ENCODE measurements at regions not wholly inside any gene's neighbourhood (a gene's known extent, or its start where the extent isn't known, plus 50 kb on each side); places are given as distances from the start of the nearest gene placed in this dataset.

DNA sequence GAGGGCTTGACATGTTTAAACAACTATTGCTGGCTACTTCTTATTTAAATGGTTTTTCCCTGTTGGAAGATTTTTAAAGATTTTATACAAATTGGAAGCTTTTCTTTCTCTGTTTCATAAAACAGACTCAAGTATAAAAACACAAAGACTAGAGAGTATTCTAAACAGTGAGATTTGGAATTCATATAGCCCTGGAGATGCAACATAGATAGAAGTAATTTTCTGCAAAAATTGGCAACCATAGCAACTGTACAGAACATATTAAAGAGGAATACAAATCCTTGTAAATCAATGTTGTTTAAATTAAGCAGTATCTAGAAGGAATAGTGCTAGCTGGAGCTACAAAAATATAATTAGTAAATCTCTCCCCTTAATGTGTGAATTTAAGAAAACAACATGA, 2612.9 kb upstream of the PCDH20 start:
- TF ChIP-seq, protein P1, sequence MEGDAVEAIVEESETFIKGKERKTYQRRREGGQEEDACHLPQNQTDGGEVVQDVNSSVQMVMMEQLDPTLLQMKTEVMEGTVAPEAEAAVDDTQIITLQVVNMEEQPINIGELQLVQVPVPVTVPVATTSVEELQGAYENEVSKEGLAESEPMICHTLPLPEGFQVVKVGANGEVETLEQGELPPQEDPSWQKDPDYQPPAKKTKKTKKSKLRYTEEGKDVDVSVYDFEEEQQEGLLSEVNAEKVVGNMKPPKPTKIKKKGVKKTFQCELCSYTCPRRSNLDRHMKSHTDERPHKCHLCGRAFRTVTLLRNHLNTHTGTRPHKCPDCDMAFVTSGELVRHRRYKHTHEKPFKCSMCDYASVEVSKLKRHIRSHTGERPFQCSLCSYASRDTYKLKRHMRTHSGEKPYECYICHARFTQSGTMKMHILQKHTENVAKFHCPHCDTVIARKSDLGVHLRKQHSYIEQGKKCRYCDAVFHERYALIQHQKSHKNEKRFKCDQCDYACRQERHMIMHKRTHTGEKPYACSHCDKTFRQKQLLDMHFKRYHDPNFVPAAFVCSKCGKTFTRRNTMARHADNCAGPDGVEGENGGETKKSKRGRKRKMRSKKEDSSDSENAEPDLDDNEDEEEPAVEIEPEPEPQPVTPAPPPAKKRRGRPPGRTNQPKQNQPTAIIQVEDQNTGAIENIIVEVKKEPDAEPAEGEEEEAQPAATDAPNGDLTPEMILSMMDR (IDR thresholded peaks at IDR 0.05), result no peak
- TF ChIP-seq ZFX (IDR thresholded peaks at IDR 0.05; ENCODE audit: borderline replicate concordance), result no peak
- H3K27ac ChIP-seq, result no peak overlapping the region

DNA sequence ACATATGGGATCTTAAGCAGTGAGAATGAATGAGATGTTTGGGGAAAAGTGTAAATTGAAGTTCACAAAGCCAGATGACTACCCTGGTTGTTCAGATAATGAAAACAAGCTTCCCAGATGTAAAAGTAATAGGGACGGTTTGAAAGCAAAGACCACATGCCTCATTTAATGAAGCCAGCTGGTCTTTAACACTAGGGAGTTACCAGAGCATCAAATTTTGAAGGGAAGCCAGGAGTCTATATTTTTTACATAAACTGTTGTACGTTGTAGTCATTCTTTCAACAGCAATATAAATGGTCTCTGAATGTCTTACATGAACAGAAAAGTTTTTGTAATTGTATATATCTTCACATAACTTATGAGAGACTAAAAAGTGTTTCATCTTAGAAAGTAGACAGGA, 2604.5 kb upstream of the PCDH20 start:
- no peak for TF ChIP-seq ZFX (IDR thresholded peaks at IDR 0.05; ENCODE audit: borderline replicate concordance)
- TF ChIP-seq, protein P1 (IDR thresholded peaks at IDR 0.05), result no peak
- H3K27ac ChIP-seq, result no peak overlapping the region

DNA sequence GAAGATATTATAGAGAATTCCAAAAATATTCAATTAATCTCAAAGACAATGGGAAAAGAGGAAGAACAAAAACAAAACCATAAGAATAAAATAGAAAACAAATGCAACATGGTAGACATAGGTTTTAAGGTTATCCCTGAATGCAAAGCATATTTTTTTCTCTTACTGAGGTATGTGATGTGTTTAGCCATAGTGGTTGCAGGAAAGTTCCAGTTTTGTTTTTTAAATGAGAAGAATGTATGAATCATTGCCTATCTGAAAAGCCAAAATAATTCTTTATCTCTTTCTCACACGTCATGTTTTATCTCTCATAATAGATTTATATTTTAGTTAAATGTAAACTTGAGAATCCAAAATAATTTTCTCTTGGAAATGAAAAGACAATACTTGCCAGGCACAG, 2591.7 kb upstream of the PCDH20 start:
- H3K27ac ChIP-seq, result no peak overlapping the region
- no peak for TF ChIP-seq ZFX (IDR thresholded peaks at IDR 0.05; ENCODE audit: borderline replicate concordance)
- TF ChIP-seq, protein P1 (IDR thresholded peaks at IDR 0.05), result no peak

DNA sequence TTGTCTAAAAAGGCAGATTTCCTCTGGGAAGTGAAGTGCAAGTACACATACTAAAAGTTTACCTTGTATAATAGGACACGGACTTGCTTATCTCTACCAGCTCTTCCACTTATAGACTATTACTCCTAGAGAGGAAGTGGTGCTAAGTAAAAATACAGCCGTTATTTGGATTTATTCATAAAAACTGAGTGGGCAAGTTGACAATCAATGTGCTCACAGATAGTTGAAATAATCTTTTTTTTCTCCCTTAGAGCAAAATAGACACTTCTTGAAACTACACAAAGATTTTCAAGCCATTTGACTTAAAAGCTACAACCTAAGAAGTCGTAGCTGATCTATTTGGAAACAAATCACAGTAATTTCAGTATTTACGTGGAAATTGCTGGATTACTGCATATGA, 2584.7 kb upstream of the PCDH20 start:
- no peak overlapping the region for H3K27ac ChIP-seq
- TF ChIP-seq, protein P1 (IDR thresholded peaks at IDR 0.05), result no peak
- no peak for TF ChIP-seq ZFX (IDR thresholded peaks at IDR 0.05; ENCODE audit: borderline replicate concordance)

DNA sequence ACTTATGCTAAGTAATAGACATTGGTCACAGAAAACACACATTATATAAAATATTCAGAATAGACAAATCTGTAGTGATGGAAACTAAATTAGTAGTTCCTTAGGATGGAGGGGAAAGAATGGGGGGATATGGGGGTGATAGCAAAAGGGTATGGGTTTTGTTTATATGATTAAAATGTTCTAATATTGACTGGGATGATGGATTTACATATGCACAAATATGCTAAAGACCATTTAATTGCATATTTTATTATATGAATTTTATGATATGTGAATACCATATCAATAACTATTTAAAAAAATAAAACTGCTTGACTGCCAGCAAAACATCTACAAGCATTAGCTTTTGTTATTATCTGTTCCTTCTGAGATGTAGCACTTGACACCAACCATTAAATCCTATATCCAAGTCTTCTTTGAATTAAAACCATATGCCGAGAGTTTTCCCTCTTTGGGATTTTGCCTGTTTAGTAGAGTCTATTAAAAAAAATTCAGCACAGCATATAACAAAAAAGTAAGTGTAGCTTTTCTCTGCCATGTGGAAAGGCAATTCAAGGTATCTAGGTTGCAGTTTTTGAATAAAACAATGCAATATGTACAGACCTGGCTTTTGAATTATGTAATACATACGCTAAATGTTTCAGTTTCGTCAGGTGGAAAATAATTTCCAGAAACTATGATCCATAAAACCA, 2584.1 kb upstream of the PCDH20 start:
- no peak for TF ChIP-seq ZFX (IDR thresholded peaks at IDR 0.05; ENCODE audit: borderline replicate concordance)
- TF ChIP-seq, protein P1 (IDR thresholded peaks at IDR 0.05), result no peak
- H3K27ac ChIP-seq, result no peak overlapping the region

DNA sequence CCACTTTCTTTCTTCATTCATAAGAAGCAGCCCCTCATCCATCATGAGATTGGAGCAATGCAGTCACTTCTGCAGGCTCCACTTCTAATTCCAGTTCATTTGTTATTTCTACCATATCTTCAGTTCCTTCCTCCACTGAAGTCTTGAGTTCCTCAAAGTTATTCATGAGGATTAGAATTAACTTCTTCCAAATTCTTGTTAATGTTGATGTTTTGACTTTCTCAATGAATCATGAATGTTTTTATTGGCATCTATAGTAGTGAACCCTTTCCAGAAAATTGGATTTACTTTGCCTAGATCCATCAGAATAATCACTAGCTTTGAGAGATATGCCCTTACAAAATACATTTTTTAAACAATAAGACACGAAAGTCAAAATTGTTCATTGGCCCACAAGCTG, 2567.7 kb upstream of the PCDH20 start:
- no peak for TF ChIP-seq ZFX (IDR thresholded peaks at IDR 0.05; ENCODE audit: borderline replicate concordance)
- TF ChIP-seq, protein P1 (IDR thresholded peaks at IDR 0.05), result no peak
- no peak overlapping the region for H3K27ac ChIP-seq

DNA sequence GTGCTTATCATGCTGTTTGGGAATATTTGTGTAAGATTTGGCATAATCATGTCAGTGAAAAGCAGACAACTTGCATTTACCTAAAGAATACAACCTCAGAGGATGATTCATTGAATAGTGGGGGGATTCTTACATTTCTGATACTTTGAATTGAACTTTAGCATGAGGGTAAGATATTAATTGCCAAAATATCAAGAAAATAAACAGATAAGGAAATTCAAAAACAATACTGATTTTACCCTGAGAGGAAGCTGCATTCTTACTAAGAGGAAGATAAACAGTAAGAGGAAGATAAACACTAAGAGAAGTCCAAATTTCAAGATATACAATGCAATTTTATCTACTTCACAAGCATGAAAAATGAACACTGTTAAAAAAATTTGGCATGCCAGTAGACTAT, 2564.3 kb upstream of the PCDH20 start:
- TF ChIP-seq, protein P1 (IDR thresholded peaks at IDR 0.05), result no peak
- no peak for TF ChIP-seq ZFX (IDR thresholded peaks at IDR 0.05; ENCODE audit: borderline replicate concordance)
- H3K27ac ChIP-seq, result no peak overlapping the region

Measured in 22Rv1 (cell line).